Vagina (tissue), 2 donors: ENCODE measurements at regions not wholly inside any gene's neighbourhood (a gene's known extent, or its start where the extent isn't known, plus 50 kb on each side); places are given as distances from the start of the nearest gene placed in this dataset.

Experiments
- DNase-seq, 2 donors: peaks; one replicate each; pipeline ENCODE4 v3.0.0-alpha.2; 2017; ENCODE audit errors: extremely low spot score in 2 of 2
- H3K27ac ChIP-seq: fragments of 200-600 bp; sonication (generic); one replicate; pipeline ENCODE4 v1.5.1; 2019
- H3K27me3 ChIP-seq: fragments of 200-600 bp; sonication (generic); one replicate; pipeline ENCODE4 v1.5.1; 2019
- H3K36me3 ChIP-seq, 2 donors: fragments of 200-600 bp; sonication (generic); one replicate each; pipeline ENCODE4 v1.5.1; 2017 to 2019
- H3K4me1 ChIP-seq: fragments of 200-600 bp; sonication (generic); one replicate; pipeline ENCODE4 v1.5.1; 2019
- H3K4me3 ChIP-seq, 2 donors: fragments of 200-600 bp; sonication (generic); 1 replicate in 1 of 2; 2 replicates in 1 of 2; pipeline ENCODE4 v1.5.1; 2016 to 2019
- H3K9me3 ChIP-seq: fragments of 200-600 bp; sonication (generic); one replicate; pipeline ENCODE4 v1.5.1; 2019
- CTCF ChIP-seq, 3 experiments: fragments of 450-650 bp in 2 of 3; fragments of 200-600 bp in 1 of 3; sonication (generic) in 1 of 3; IDR thresholded peaks; one replicate each; pipeline ENCODE4 v1.5.1; 2017 to 2019; ENCODE audit warnings: antibody characterized with exemption in 3 of 3, mild to moderate bottlenecking in 2 of 3, moderate library complexity in 2 of 3
- POLR2A ChIP-seq, 2 donors: fragments of 450-650 bp; IDR thresholded peaks; one replicate each; pipeline ENCODE4 v1.6.1; 2017; ENCODE audit warnings: antibody characterized with exemption in 2 of 2, mild to moderate bottlenecking in 2 of 2, moderate library complexity in 2 of 2
- POLR2AphosphoS5 ChIP-seq, 2 donors: sonication (generic); formaldehyde crosslinking; IDR thresholded peaks; one replicate each; pipeline ENCODE4 v1.9.0; 2017; ENCODE audit warnings: antibody characterized with exemption in 2 of 2, mild to moderate bottlenecking in 2 of 2, low read depth in 1 of 2; ENCODE audit not compliant: insufficient read depth in 1 of 2
- intact Hi-C: fragments of 100-400 bp; cut with DNase I; formaldehyde crosslinking; loops from one replicate; pipeline ENCODE4 v1.15.1; 2023

DNA sequence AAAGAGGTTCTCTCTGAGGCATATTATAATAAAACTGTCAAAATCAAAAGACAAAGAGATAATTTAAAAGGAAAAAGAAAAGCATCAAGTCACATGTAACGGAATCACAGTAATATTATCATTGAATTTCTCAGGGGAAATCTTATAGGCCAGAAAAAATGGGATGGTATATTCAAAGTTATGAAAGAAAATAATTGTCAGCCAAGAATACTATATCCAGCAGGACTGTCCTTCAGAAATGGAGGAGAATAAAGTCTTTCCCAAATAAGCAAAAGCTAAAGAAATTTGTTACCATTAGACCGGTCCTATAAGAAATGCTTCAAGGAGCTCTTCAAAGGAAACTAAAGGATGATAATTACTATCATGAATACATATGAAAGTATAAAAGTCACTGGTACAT is 342.0 kb upstream of the GRAMD2B start:
- TF ChIP-seq POLR2AphosphoS5 (IDR thresholded peaks at IDR 0.05; ENCODE audit: insufficient read depth in 1 of 2, low read depth in 1 of 2) = no peak
- no peak for TF ChIP-seq POLR2A (IDR thresholded peaks at IDR 0.05)
- no peak for TF ChIP-seq CTCF (IDR thresholded peaks at IDR 0.05)
- Histone ChIP-seq H3K36me3 (no peaks in the 10 kb centered on the region), H3K4me1 (no peaks in the 10 kb centered on the region), H3K27ac (no peak overlapping the region), H3K9me3 (no peaks in the 10 kb centered on the region), H3K4me3 (no peak overlapping the region), H3K27me3 (no peaks in the 10 kb centered on the region)
- intact Hi-C loops = loop anchor here (10.0 kb wide), 1 partner anchor 256 kb away; no protein-coding TSS in a partner anchor
- DNase-seq = no peak

- no peaks in the 10 kb centered on the region for H3K27me3 ChIP-seq
- no peaks in the 10 kb centered on the region for H3K36me3 ChIP-seq
- H3K4me3 ChIP-seq = no peak overlapping the region
- TF ChIP-seq POLR2AphosphoS5 (IDR thresholded peaks at IDR 0.05; ENCODE audit: insufficient read depth in 1 of 2, low read depth in 1 of 2) (no peak), POLR2A (IDR thresholded peaks at IDR 0.05) (no peak), CTCF (IDR thresholded peaks at IDR 0.05) (no peak)
- no peak for DNase-seq
- H3K27ac ChIP-seq = no peak overlapping the region
- intact Hi-C loops = no loop called here
- H3K9me3 ChIP-seq = no peaks in the 10 kb centered on the region
- H3K4me1 ChIP-seq = no peaks in the 10 kb centered on the region
These were observed 330.2 kb upstream of the GRAMD2B start for GRCh38 chr5:126093041-126093440.

GRCh38 chr5:126093718-126094117 is 329.5 kb upstream of the GRAMD2B start:
- TF ChIP-seq CTCF (IDR thresholded peaks at IDR 0.05) (no peak), POLR2A (IDR thresholded peaks at IDR 0.05) (no peak), POLR2AphosphoS5 (IDR thresholded peaks at IDR 0.05; ENCODE audit: insufficient read depth in 1 of 2, low read depth in 1 of 2) (no peak)
- intact Hi-C loops = no loop called here
- Histone ChIP-seq H3K27ac (no peak overlapping the region), H3K9me3 (no peaks in the 10 kb centered on the region), H3K36me3 (no peaks in the 10 kb centered on the region), H3K4me3 (no peak overlapping the region), H3K27me3 (no peaks in the 10 kb centered on the region), H3K4me1 (no peaks in the 10 kb centered on the region)
- DNase-seq = no peak

- Histone ChIP-seq H3K4me3 (no peak overlapping the region), H3K27ac (no peak overlapping the region), H3K27me3 (no peaks in the 10 kb centered on the region), H3K36me3 (no peaks in the 10 kb centered on the region), H3K4me1 (no peaks in the 10 kb centered on the region), H3K9me3 (no peaks in the 10 kb centered on the region)
- TF ChIP-seq CTCF (IDR thresholded peaks at IDR 0.05) (no peak), POLR2A (IDR thresholded peaks at IDR 0.05) (no peak), POLR2AphosphoS5 (IDR thresholded peaks at IDR 0.05; ENCODE audit: insufficient read depth in 1 of 2, low read depth in 1 of 2) (no peak)
- intact Hi-C loops = no loop called here
- no peak for DNase-seq
These were observed 328.2 kb upstream of the GRAMD2B start for GRCh38 chr5:126094991-126095390.

DNA sequence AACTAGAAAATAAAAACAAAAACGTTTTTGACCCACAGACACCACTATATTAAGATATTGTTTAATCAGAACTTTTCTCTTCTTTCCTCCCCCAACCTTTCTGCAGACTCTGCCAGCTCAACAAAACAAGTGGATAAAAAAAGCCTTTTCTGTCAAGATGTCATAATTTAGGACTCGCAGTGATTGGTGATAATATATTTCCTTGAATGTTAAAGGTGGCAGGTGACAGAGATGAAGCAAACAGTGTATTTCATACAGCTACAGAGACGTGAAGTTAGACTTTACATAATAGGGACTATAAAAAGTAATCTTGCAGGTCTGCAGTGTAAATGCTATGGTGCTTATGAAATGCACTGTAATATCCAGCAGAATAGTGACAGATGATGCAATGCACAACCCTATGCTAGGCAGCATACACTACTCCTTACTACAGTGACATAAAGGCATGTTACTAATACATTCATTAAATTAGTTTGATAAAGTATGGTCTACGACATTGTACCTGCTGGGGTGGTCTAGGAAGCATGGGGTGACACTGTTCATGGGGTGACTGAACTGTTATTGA is 326.7 kb upstream of the GRAMD2B start:
- no peaks in the 10 kb centered on the region for H3K4me1 ChIP-seq
- H3K4me3 ChIP-seq = no peak overlapping the region
- H3K27ac ChIP-seq = no peak overlapping the region
- no peak for DNase-seq
- intact Hi-C loops = no loop called here
- no peaks in the 10 kb centered on the region for H3K36me3 ChIP-seq
- H3K9me3 ChIP-seq = no peaks in the 10 kb centered on the region
- H3K27me3 ChIP-seq = no peaks in the 10 kb centered on the region
- TF ChIP-seq CTCF (IDR thresholded peaks at IDR 0.05) (no peak), POLR2A (IDR thresholded peaks at IDR 0.05) (no peak), POLR2AphosphoS5 (IDR thresholded peaks at IDR 0.05; ENCODE audit: insufficient read depth in 1 of 2, low read depth in 1 of 2) (no peak)
